ENCODE measurements at regions not wholly inside any gene's neighbourhood (a gene's known extent, or its start where the extent isn't known, plus 50 kb on each side); places are given as distances from the start of the nearest gene placed in this dataset.

DNA sequence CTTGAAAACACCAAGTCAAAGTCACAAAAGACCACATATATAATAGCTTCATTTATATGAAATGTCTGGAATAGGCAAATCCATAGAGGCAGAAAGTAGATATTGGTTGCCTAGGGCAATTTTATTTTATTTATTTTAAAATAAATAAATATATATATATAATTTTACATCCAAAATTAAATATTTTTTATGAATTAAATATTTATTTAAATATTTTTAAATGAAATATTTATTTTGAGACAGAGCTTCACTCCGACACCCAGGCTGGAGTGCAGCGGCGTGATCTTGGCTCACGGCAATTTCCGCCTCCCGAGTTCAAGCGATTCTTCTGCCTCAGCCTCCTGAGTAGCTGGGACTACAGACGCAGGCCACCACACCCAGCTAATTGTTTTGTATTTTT is 58.9 kb upstream of the ATG10 start:
- 93% methylated on average over 8 of the region's 8 CpGs for WGBS (ENCODE audit: insufficient coverage, insufficient replicate concordance, low lambda C conversion rate, missing lambda C conversion rate)
- DNase-seq (ENCODE audit: low read depth, low spot score) = no peak
- Histone ChIP-seq H3K9me3 (replicated peaks; ENCODE audit: control insufficient read depth, insufficient read depth, low read length) (no peaks in the 10 kb centered on the region; the same call in 2 of the 3 replicates), H3K4me3 (no peak overlapping the region), H3K27ac (ENCODE audit: control insufficient read depth, insufficient read depth) (no peak overlapping the region), H3K79me2 (ENCODE audit: control insufficient read depth, insufficient read depth, low read length) (no peaks in the 10 kb centered on the region), H2AFZ (ENCODE audit: control insufficient read depth, low read depth, low read length) (no peak overlapping the region), H3K9ac (ENCODE audit: control insufficient read depth, insufficient read depth, low read length) (no peak overlapping the region), H3K4me2 (ENCODE audit: control insufficient read depth, insufficient read depth) (no peak overlapping the region), H4K20me1 (ENCODE audit: control insufficient read depth, insufficient read depth) (no peaks in the 10 kb centered on the region), H3K27me3 (replicated peaks in 1 of 2; ENCODE audit: control insufficient read depth in 2 of 2, insufficient read depth in 2 of 2, low read length in 1 of 2) (no peaks in the 10 kb centered on the region), H3K4me1 (ENCODE audit: control insufficient read depth, insufficient read depth, low read length) (no peaks in the 10 kb centered on the region), H3K36me3 (ENCODE audit: control insufficient read depth in 2 of 2, insufficient read depth in 2 of 2, low read length in 1 of 2) (no peaks in the 10 kb centered on the region)
- FAIRE-seq = no peak
- POLR2A ChIA-PET = no interaction called here
- RAD21 ChIA-PET (ENCODE audit: unreplicated experiment) = no interaction called here
- no peak for ATAC-seq
- CTCF ChIA-PET = no interaction called here
- no TSS peak for BruUV-seq (replicated peaks)
- SMC1A ChIA-PET (ENCODE audit: uncharacterized antibody, unreplicated experiment) = no interaction called here
- TF ChIP-seq ATF2 (IDR thresholded peaks at IDR 0.05; ENCODE audit: low read length) = no peak
- TF ChIP-seq IKZF1 (conservative IDR thresholded peaks at IDR 0.05) = no peak
- TF ChIP-seq RELA (IDR thresholded peaks at IDR 0.05; ENCODE audit: borderline replicate concordance, partially characterized antibody) = no peak
- TF ChIP-seq, protein P1, sequence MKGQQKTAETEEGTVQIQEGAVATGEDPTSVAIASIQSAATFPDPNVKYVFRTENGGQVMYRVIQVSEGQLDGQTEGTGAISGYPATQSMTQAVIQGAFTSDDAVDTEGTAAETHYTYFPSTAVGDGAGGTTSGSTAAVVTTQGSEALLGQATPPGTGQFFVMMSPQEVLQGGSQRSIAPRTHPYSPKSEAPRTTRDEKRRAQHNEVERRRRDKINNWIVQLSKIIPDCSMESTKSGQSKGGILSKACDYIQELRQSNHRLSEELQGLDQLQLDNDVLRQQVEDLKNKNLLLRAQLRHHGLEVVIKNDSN (IDR thresholded peaks at IDR 0.05; ENCODE audit: borderline replicate concordance, extremely low read length, insufficient read depth, low read depth, low read length) = no peak
- no peak for TF ChIP-seq NFIC (IDR thresholded peaks at IDR 0.05; ENCODE audit: low read depth, low read length)
- no peak for TF ChIP-seq BACH1 (IDR thresholded peaks at IDR 0.05; ENCODE audit: borderline replicate concordance)
- intact Hi-C loops (cut with micrococcal nuclease; ENCODE audit: unreplicated experiment) (no loop called here), in situ Hi-C loops (cut with MboI) (no loop called here)

Measured in GM12878 (cell line).